ENCODE measurements at regions not wholly inside any gene's neighbourhood (a gene's known extent, or its start where the extent isn't known, plus 50 kb on each side); places are given as distances from the start of the nearest gene placed in this dataset.

DNA sequence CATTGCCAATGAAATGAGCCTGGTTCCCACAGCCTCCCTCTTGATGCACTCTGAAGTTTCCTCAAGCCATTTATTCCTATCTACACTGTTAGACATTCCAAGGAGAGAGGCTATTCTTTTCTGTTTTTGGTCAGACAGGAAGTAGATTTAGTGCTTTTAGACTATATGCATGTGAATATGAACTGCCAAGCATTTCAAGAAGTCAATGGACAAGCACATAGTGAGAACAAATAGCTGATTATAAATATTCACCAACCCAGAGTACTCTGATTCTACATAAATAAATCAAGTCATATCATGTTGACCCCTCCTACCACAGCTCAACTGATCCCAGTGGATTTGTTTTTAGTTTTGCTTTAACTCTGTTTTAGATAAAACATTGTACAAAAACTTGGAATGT is 412.5 kb upstream of the RARB start:
- no peak for ATAC-seq

DNA sequence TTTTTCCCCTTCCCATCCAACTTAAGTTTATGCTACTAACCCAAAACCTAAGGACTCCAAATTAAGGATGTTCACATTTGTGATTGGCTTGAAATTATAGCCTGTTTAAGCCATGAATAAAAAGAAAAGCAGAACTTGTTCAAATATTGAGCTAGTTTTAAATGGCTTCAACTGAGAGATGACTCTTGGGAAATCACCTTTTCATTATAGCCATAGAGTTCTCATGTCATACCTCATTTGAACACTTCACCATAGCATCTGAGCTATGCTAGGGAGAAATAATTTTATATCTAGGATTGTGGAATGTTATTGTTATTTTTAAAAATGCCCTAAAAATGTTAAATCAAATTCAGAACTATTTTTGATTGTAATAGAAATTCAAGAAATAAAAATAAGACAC is 409.2 kb upstream of the RARB start:
- no peak for ATAC-seq

DNA sequence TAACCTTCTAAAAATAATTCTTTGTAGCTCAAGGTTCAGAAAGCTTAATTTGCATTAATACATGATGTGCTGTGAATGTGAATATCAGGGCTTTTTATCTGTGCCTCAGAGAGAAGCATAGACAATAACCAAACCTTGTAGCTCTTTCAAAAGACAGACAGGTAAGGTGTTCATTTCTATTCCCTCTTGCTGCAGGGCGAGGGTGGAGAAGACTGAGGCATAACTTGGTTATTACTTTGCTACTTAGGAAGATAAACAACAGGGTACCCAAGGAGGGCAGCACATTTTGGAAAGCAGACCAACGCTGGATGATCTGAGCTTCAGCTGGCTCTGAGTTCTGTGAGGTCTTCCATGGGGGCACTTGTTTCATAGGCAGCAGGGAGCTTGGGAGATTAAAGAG is 408.6 kb upstream of the RARB start:
- no peak for ATAC-seq

DNA sequence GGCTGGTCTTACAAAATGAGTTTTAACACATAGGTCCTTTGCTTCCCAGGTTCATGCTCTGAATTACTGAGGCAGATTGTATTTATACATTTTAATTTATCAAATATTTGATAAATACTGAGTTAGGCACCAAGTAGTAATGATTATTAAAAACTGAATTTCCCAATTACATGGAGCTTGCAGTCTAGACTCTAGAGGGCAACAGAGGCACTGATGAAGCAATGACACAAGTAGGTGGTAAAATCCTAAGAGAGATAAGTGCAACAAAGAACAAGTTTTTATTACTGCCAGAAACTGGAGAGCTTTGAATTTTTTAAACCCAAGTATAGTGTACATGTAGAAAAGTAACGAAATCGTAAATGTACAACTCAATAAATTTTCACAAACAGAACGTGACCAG is 406.2 kb upstream of the RARB start:
- ATAC-seq: no peak

DNA sequence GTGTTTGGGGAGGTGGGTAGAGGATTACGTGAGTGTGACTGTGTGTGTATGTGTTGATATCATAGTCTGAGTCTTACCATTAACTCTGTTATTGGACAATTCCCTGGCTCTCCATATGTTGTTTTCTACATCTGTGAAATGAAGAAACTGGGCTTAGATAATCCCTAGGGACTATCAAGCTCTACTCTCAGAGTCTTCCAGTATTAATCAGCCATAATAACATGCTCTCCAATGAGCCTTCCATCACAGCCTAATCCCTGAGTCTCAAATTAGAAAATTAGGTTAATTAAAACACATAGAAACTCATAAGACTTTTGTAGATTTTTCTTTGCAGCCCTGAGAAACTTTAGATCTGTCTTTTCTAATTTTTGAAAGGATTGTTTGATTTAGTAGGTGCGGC is 404.2 kb upstream of the RARB start:
- no peak for ATAC-seq

DNA sequence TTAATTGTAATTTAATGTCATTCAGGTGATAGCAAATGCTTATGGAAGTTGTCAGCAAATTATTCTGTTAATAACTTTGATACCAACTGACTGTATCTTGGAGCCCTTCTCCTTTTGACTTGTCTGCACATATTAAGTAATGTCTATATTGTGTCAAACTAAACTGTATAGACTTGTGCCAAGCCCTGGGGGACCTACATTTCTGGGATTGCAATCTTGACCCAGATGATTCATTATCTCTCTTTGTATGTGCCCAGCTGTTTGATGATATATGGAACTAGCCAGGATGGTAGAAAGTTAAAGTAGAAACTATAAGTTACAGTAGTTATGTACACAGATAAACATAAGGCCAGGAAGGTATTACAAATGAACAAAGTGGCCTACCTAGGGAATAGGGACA is 402.8 kb upstream of the RARB start:
- ATAC-seq: no peak

DNA sequence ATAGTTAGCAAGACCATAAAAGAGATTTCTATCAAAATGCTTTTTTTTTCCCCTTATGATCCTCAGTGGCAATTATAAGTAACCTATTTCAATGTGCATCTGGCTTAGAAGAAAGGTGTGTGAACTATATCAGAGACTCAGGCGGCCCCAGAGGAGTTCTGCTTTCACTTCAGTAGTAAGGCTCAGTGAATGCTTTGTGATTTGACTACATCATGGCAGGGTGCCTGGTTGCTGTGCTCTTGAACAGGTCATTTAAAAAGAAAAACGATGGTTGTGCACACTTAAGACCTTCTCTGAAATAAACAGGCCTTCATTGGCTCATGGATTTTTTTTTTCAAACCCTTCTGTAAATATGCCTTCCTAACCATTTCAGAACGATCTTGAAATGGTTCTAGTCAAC is 400.4 kb upstream of the RARB start:
- ATAC-seq: no peak

DNA sequence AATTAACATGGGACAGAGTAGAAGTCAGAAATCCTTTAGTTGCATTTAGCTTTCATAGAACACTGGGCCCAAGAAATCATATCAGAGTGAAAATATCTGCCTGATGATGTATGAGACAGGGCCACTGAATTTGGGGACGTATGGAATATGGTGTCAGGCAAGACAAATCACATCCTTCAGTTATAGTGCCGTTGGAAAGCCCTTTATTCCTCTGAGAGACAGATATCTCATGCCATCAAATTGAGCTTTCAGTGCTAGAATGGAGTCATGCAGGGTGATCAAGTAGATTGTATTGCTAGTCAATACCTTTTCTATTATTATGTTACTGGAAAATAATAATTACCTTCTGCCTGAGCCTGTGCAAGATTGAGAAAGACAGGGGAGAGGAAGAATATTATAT is 398.2 kb upstream of the RARB start:
- ATAC-seq: no peak

DNA sequence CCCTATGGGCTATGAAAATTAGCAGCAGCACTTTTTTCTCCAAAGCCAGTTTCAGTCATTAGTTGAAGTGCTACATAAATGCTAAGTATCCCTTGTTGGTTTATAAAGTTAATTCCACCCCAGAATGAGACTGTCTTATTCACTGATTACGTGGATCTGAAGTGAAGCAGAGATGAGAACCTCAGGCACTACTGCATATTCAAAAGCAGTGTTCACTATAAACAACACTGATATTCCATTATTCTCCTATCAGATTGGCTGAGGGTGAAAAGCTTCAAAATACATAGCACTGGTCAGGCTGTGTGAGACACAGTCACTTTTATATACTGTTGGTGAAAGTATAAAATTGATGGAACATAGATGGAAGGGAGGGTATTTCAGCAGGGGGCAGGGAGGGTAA is 395.7 kb upstream of the RARB start:
- ATAC-seq: no peak

DNA sequence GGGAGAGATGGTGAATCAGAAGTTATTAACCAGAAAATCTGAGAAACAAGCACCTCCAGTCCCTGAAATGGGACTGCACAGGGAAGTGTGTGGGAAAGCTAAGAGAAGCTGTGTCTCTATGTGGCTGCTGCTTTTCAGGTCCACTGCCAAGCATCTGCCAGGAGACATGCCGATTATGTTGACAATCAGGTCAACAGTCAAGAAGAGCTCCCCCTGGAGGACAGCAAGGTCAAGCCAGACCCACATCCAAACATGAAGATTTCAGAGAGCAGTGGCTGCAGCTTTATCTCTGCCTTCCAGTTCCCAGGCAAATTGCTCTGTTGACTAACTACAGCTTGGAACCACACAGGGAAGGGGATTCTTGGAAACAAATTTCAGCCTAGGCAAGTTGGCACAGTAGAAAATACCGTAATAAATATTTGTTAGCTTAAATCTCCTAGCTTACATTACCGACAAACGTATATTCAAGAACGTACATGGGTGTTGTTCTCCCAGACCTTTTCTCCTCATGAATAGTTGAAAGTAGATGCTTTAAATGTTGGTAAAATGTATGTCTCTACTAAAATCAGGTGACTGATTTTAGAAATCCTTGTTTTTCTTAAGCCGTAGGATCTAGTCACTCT is 394.5 kb upstream of the RARB start:
- no peak for ATAC-seq

DNA sequence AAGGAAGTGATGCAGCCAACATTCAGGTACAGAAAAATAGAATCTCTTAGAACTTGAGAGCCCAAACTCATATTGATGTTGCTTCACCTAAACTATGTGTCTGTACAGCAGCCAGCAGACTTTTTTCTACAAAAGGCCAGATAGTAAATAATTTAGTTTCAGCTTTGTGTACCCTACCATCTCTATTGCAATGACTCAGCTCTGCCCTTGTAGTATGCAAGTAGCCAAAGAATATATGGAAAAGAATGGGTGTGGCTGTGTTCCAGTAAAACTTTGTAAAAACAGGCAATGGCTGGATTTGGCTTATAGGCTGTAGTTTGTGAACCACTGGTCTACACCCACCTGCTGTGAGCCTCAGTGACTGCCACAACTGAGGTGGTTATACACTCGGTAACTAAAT is 392.5 kb upstream of the RARB start:
- ATAC-seq: no peak

DNA sequence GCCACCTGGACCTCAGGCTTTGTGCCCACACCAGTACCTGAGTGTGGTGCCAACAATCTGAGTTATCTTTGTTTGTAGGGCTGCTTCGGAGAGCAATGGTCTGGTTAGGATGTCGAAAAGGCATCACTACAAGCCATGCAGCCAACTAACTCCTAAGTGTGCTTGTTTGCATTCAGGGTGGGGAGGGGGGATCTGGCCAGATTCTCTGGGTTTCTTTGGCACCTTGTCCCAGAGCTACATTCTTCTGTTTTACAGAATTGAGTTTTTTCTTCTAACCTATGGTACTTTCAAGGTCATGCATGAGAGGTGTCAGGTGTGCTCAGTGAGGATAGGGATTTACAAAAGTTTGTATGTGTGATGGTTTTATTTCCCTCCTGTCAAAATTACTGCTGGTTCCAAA is 391.4 kb upstream of the RARB start:
- no peak for ATAC-seq

DNA sequence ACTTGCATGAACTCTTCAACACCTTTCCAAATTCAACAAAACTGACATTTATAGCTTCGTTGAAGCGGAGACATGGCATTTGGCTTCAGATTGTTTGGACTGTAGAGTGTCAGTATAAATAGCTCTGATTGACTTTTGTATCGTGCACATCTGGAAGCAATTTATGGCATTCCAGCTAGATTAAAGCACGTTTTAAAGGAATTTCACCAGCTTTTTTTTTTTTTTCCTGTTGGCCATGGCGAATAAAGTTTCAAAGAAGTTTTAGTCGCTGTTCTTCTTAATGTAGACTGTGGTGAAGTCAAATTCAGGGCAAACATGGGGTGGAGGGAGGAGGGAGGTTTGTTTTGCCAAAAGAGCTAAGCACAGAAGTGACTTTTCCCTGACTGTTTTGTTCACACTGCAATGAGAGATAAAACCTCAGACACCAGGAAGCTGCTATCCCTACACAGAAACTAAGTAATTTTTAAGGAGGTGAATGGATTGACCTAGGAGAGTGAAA is 391.0 kb upstream of the RARB start:
- ATAC-seq: no peak

DNA sequence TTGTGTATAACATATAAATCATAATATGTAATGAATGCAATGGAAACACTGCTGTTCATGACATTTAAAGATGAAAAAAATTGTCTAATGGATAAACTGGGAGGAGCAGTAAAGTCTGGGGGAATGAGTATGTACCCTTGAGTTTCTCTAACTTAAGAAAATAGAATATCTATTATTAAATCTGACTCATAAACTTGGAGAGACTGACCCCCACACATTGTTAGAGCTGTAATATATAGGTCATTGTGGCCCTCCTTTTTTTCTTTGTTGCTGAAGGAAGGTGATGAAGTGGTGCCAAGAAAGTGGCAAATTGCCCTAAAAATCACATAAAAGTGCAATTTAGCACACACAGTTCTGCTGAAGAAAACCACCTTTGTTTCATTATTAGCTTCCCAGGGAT is 389.8 kb upstream of the RARB start:
- ATAC-seq: no peak

DNA sequence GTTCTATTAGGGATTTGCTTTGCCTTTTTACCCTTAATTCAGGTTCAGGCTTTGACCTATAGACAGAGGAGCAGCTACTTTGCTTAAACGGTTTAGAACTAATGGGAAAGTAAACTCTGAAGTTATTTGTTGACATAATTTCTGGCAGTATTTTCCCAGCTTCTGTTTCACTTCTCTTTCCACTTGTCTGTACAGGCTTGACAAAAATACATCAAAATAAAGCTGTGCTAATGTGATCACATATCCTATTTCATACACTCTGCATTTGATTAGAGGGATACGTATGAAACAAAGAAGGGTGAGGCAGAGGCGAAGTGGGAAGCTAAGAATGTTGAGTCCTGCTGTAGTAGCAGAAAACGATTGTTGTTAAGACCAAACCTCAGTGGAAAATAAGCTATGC is 389.1 kb upstream of the RARB start:
- ATAC-seq: no peak

DNA sequence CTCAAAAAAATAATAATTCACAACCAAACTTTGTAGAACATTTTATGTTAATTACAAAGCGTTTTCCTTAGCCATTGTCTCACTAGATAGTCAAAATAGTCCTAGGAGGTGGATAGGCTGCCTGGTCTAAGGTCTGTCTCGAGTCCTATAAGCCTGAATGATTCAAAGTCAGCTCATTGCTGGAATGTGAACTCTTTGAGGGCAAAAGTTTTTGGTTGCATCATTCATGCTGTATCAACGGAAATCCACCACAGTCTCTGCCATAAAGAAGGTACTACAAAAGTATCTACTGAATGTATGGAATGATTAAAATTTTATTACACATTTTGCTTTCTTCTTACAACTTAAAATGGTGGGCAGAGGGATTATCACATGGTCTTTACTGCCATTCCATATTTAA is 387.3 kb upstream of the RARB start:
- ATAC-seq: no peak

DNA sequence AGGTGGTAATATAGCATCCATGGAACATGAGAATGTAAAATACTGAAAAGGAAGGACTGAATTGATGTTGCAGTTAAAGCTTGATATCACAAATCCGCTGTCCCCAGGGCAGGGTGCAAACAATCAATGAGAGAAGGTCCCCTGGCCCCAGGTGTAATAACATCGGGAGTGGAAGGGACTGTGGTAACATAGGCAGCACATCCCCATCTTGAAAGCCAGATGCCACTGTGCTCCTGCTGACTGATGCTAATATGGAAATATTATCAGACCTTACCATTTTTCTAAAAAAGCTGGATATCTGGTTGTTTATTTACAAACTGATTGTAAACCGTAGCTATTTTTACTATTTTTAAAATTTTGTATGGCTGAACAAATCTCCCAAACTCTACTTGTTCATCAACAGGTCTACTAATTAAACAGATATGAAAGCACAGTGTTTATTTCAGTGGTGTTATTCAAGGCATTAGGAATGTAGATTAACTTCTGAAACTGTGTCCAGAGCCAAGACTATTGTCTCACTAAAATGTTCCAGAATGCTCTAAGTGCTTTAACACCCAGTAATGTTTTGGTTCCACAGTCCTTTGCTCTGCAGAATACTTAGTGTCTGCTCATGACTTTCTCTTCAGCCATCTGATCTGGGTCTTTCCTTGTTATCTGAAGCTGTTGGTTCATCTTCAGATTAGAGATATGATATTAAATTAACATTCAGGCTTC is 386.0 kb upstream of the RARB start:
- ATAC-seq: no peak

DNA sequence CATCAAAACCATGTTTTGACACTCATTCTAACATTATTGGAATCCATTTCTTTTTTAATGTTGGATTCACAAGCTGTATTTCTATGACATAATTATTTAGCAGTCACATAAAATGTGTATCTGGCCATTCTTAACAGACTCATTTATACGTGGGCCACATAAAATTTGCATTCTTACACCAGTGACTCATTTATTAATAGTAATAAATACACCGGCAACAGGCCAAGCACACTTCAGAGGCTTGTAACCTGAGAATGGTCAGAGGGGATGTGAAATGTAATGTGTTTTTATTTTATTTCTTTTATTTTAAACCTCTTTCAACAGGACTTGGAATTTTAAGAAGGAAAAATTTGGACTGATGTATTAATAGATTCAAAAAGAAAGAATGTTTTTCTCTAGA is 384.9 kb upstream of the RARB start:
- ATAC-seq: no peak

DNA sequence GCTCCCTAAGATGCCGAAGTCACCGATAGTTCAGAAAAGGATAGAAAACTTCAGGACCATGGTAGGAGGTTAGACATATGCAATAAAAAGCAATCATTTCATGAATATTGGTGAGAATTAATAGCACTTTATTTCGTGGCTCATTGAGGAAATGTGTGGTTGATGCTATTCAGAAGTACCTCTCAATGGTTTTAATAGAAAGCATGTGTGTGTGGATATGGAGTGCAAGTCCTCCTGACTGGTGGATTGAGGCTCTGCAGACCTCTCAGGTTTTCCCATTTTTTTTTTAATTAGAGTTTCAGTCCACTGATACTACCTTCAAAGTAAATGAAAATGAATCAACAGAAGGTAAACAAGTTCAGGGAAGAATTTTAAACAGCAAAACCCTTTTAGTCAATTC is 384.3 kb upstream of the RARB start:
- no peak for ATAC-seq

DNA sequence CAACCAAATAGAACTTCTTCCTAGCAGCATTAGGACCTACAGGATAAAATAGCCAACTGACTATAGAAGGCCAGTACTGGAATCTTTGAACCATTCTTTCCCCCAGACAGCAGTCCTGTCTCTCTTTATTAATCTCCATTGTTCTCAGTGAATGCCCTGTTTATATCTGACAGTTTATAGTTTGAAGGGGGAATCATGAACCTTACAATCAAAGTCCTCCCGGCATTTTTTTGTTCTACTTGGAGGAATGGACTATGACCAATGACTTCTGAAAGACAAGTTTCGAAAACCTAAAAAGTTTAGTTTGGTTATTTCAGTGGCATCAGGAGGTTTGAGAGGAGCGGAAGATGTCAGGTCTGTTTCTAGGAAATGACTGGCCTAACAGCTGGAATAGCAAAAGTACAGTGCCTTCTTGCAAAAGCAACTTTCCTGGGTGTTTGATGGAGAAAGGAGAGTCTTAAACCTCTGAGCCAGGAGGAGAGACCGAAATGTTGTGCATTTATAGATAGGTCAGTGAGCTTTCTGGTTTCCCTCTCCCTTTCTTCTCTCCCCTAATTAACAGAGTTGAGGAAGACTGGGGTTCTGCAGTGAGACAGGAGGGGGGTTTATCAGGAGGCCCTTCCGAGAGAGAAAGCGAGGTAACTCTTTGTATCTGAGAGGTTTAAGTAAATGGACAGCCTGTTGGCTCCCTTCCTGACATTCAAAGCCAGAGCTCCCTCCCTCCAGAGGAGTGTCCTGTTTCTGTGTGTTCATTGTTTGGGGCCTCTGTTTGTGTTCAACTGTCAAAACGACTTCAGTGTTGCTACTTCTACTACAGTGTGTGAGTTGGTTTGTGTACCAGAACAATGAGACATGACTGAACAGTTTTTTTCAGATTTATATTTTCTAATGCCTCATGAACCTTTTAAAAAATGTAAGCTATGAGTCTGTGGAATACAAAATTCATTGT is 383.0 kb upstream of the RARB start:
- ATAC-seq: no peak

DNA sequence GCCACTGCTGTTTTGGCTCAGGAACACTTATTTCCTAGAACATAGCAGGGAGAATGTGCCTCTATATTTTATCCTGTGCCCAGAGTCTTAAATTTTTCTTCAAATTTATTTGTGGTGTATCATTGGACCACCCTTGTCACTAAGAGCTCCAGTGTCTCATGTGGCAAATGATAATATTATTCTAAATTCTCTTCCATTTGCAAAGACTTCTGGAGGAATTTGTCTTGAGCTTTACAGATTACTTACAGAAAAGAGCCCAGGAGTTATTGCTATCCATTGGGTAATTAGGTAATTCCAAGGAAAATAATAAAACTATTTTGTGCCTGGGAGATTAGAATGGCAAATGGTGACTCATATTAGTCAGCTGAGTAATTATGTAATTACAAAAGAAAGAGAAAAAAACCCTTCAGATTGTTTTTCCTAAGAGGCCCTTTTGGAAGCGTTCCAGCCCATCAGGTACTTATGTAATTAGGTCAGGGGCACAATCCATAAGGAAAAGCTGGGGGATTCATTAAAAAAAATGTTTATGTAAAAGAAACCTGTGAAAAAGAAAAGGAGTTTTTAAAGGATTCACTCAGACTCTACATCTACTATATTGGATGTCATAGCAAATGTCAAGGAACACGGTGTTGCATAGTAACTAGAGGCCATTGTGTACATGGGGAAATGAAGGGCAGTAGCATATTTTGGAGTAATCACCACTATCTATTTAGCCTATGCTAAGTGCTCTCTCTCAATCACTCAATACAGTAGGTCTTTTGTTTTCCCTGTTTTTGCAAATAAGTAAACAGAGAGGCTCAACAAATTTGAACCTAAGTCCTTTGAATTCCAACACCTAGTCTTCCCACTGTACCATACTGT is 380.9 kb upstream of the RARB start:
- ATAC-seq: no peak

DNA sequence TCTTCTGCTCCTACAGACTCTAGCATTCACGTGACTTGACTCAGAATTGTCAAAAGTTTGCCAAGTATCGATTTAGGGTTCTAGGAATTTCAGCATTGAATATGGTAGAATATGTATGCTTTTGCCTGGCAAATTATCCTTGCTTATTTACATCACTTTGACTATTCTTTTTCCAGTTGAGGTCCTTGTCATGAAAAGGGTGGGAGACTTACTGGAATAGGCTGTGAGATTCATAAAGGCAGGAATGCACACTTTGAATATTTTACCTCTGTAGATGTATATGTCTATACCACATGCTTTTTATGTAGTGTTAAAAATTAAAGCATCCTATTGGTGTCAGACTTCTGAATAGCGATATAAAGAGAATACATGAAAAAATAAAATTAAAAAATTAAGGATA is 378.8 kb upstream of the RARB start:
- no peak for ATAC-seq

DNA sequence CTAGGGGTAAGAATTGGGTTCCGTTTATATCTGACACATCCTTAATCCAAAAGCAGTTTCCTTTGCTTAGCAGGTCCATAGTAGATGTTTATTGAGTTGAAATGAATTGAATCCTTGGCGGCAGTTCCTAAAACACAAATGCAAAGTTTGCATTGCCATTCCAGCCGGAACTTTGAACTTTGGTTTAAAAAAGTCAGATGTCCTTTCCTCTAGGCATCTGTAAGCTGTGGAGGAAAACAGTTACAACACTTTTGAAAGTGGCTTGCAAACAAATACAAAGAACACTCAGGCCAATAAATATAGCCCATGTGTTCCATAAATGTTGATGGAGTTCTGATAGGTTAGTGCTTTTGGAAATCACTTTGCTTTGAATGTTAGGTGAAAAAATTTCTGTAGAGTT is 374.7 kb upstream of the RARB start:
- no peak for ATAC-seq

All from activated CD4-positive, CD25-positive, alpha-beta regulatory T cell treated with anti-CD3 and anti-CD28 coated beads, Interleukin-2, amount 50 U/mL, for 24 hours (primary cell).